ENCODE measurements at regions not wholly inside any gene's neighbourhood (a gene's known extent, or its start where the extent isn't known, plus 50 kb on each side); places are given as distances from the start of the nearest gene placed in this dataset.

- intact Hi-C loops (cut with micrococcal nuclease) (no loop called here), dilution Hi-C loops (cut with MboI; ENCODE audit: extremely low pct_ligation_motif_present, low sequenced_read_pairs) (no loop called here)
- Histone ChIP-seq H3K9me1 (replicated peaks; ENCODE audit: control insufficient read depth, extremely low read depth, insufficient read depth, low read length) (no peaks in the 10 kb centered on the region), H4K20me1 (replicated peaks; ENCODE audit: control insufficient read depth, extremely low read depth, insufficient read depth, low read length) (no peaks in the 10 kb centered on the region), H3K79me2 (ENCODE audit: control insufficient read depth, insufficient read depth, low read length) (no peaks in the 10 kb centered on the region), H3K4me2 (ENCODE audit: insufficient read depth, low read length) (no peak overlapping the region), H3K4me1 (ENCODE audit: control insufficient read depth, extremely low read depth, insufficient read depth, low read length) (no peaks in the 10 kb centered on the region), H3K36me3 (ENCODE audit: control insufficient read depth in 2 of 2, extremely low read depth in 1 of 2, insufficient read depth in 2 of 2, low read length in 2 of 2) (no peaks in the 10 kb centered on the region), H3K9ac (replicated peaks; ENCODE audit: extremely low read depth, insufficient read depth, low read length) (no peak overlapping the region), H3K4me3 (replicated peaks in 1 of 3; ENCODE audit: insufficient read depth in 1 of 3, low read depth in 1 of 3, low read length in 3 of 3) (no peak overlapping the region), H3K9me3 (replicated peaks; ENCODE audit: control insufficient read depth, insufficient read depth, low read length) (no peaks in the 10 kb centered on the region), H2AFZ (ENCODE audit: low read depth, low read length) (no peak overlapping the region), H3K27me3 (ENCODE audit: control insufficient read depth in 2 of 2, insufficient read depth in 2 of 2, low read length in 2 of 2) (no peaks in the 10 kb centered on the region), H3K27ac (ENCODE audit: insufficient read depth, low read depth, low read length) (no peak overlapping the region)
- DNase-seq (ENCODE audit: low read depth, low spot score) = no peak
- POLR2A ChIA-PET = interaction anchor here (0.7 kb wide), 1 partner anchor 391 kb away, joined by 3 read pairs; no protein-coding TSS in a partner anchor
- no TSS peak for BruUV-seq (replicated peaks)
- CTCF ChIA-PET = interaction anchor here (1.1 kb wide), 1 partner anchor 12 kb away, joined by 3 read pairs; no protein-coding TSS in a partner anchor
- TF ChIP-seq FOS (IDR thresholded peaks at IDR 0.05; ENCODE audit: borderline replicate concordance, insufficient read depth, low read length) = no peak
- no peak for TF ChIP-seq CTCF (IDR thresholded peaks at IDR 0.05; ENCODE audit: extremely low read depth in 1 of 2, insufficient read depth in 1 of 2, low read depth in 1 of 2, low read length in 2 of 2)
- no peak for TF ChIP-seq POLR2AphosphoS5 (IDR thresholded peaks at IDR 0.05; ENCODE audit: insufficient read depth, low read depth, low read length)
- no peak for TF ChIP-seq EZH2 (IDR thresholded peaks at IDR 0.05; ENCODE audit: borderline replicate concordance, low read depth, low read length, severe bottlenecking)
- no peak for TF ChIP-seq GATA2 (IDR thresholded peaks at IDR 0.05; ENCODE audit: insufficient read depth, insufficient read length, low read depth, low read length)
- TF ChIP-seq MYC (IDR thresholded peaks at IDR 0.05; ENCODE audit: low read depth, low read length) = no peak
- no peak for TF ChIP-seq MAX (IDR thresholded peaks at IDR 0.05; ENCODE audit: insufficient read depth, insufficient read length)
- no peak for TF ChIP-seq JUN (IDR thresholded peaks at IDR 0.05; ENCODE audit: borderline replicate concordance, insufficient read depth, insufficient read length, low read depth)
- TF ChIP-seq POLR2A (IDR thresholded peaks at IDR 0.05; ENCODE audit: low read depth, low read length) = no peak
- no peak for FAIRE-seq
These were observed 59.1 kb upstream of the NABP1 start for GRCh38 chr2:191618786-191619185.

Data from endothelial cell of umbilical vein (primary cell).